HG02763 (cell line): ENCODE measurements at regions not wholly inside any gene's neighbourhood (a gene's known extent, or its start where the extent isn't known, plus 50 kb on each side); places are given as distances from the start of the nearest gene placed in this dataset.

Experiments
- ATAC-seq: cut with Tn5 transposase; IDR thresholded peaks from one replicate; pipeline ENCODE4 v1.9.1; 2021; ENCODE audit warnings: mild to moderate bottlenecking, moderate library complexity; ENCODE audit not compliant: unreplicated experiment

GRCh38 chr2:47238638-47239037 is 62.3 kb upstream of the CALM2 start:
- ATAC-seq, result no peak

GRCh38 chr2:47237375-47238334 is 61.3 kb upstream of the CALM2 start:
- ATAC-seq, result no peak

GRCh38 chr2:47236503-47237215 is 60.3 kb upstream of the CALM2 start:
- no peak for ATAC-seq

- ATAC-seq, result no peak
Measured at GRCh38 chr2:47235132-47235531, 58.8 kb upstream of the CALM2 start.

- ATAC-seq, result no peak
Measured at GRCh38 chr2:47234456-47234855, 58.1 kb upstream of the CALM2 start.

- no peak for ATAC-seq
Measured at GRCh38 chr2:47232738-47233415, 56.6 kb upstream of the CALM2 start.

GRCh38 chr2:47230418-47230817 is 54.1 kb upstream of the CALM2 start:
- ATAC-seq, result no peak

- ATAC-seq, result no peak
Measured at GRCh38 chr2:47227532-47228279, 51.4 kb upstream of the CALM2 start.

- no peak for ATAC-seq
Measured at GRCh38 chr2:47226923-47227220, 50.6 kb upstream of the CALM2 start.

- no peak for ATAC-seq
Measured at GRCh38 chr2:47226132-47226922, 50.0 kb upstream of the CALM2 start.
